ENCODE measurements at regions not wholly inside any gene's neighbourhood (a gene's known extent, or its start where the extent isn't known, plus 50 kb on each side); places are given as distances from the start of the nearest gene placed in this dataset.

- Mint-ChIP-seq H3K27ac (no peak overlapping the region), H3K9me3 (ENCODE audit: low read depth) (no peaks in the 10 kb centered on the region), H3K4me3 (ENCODE audit: low read depth) (no peak overlapping the region), H3K27me3 (no peaks in the 10 kb centered on the region), H3K4me1 (ENCODE audit: low read depth) (peaks cover 4% of the 10 kb centered on the region), H3K36me3 (ENCODE audit: insufficient read depth) (no peaks in the 10 kb centered on the region)
- no peak for TF ChIP-seq CTCF (IDR thresholded peaks at IDR 0.05; ENCODE audit: unreplicated experiment)
- no peak for DNase-seq (ENCODE audit: low spot score, unreplicated experiment)
Measured at GRCh38 chr6:134436950-134437349, 119.0 kb upstream of the SGK1 start.

- Mint-ChIP-seq H3K4me1 (ENCODE audit: low read depth) (peaks cover 2% of the 10 kb centered on the region), H3K27ac (no peak overlapping the region), H3K4me3 (ENCODE audit: low read depth) (no peak overlapping the region), H3K9me3 (ENCODE audit: low read depth) (no peaks in the 10 kb centered on the region), H3K27me3 (no peaks in the 10 kb centered on the region), H3K36me3 (ENCODE audit: insufficient read depth) (no peaks in the 10 kb centered on the region)
- TF ChIP-seq CTCF (IDR thresholded peaks at IDR 0.05; ENCODE audit: unreplicated experiment), result no peak
- no peak for DNase-seq (ENCODE audit: low spot score, unreplicated experiment)
Measured at GRCh38 chr6:134436281-134436815, 118.4 kb upstream of the SGK1 start.

- no peak for DNase-seq (ENCODE audit: low spot score, unreplicated experiment)
- Mint-ChIP-seq H3K36me3 (ENCODE audit: insufficient read depth) (no peaks in the 10 kb centered on the region), H3K27me3 (no peaks in the 10 kb centered on the region), H3K4me3 (ENCODE audit: low read depth) (no peak overlapping the region), H3K4me1 (ENCODE audit: low read depth) (peaks cover 1% of the 10 kb centered on the region), H3K9me3 (ENCODE audit: low read depth) (no peaks in the 10 kb centered on the region), H3K27ac (no peak overlapping the region)
- TF ChIP-seq CTCF (IDR thresholded peaks at IDR 0.05; ENCODE audit: unreplicated experiment), result no peak
Measured at GRCh38 chr6:134435814-134436280, 117.9 kb upstream of the SGK1 start.

GRCh38 chr6:134434019-134434942 lies 116.4 kb upstream of the SGK1 start:
- no peaks in the 10 kb centered on the region for H3K27me3 Mint-ChIP-seq
- no peaks in the 10 kb centered on the region for H3K9me3 Mint-ChIP-seq (ENCODE audit: low read depth)

More at GRCh38 chr6:134434019-134434942, 116.4 kb upstream of the SGK1 start:
- H3K36me3 Mint-ChIP-seq (ENCODE audit: insufficient read depth), result no peaks in the 10 kb centered on the region
- no peak for TF ChIP-seq CTCF (IDR thresholded peaks at IDR 0.05; ENCODE audit: unreplicated experiment)
- no peak overlapping the region for H3K4me3 Mint-ChIP-seq (ENCODE audit: low read depth)
- DNase-seq (ENCODE audit: low spot score, unreplicated experiment), result no peak
- peaks cover 1% of the 10 kb centered on the region for H3K4me1 Mint-ChIP-seq (ENCODE audit: low read depth)
- H3K27ac Mint-ChIP-seq, result no peak overlapping the region
